Activated CD4-positive, CD25-positive, alpha-beta regulatory T cell treated with anti-CD3 and anti-CD28 coated beads, Interleukin-2, amount 50 U/mL, for 16 hours (primary cell): ENCODE measurements at regions not wholly inside any gene's neighbourhood (a gene's known extent, or its start where the extent isn't known, plus 50 kb on each side); places are given as distances from the start of the nearest gene placed in this dataset.

Source experiments
- DNase-seq: peaks from one replicate; pipeline ENCODE4 v3.0.0-alpha.2; 2020; ENCODE audit warnings: low read depth, low spot score

GRCh38 chr13:77480066-77480465 lies 55.4 kb upstream of the SCEL start:
- no peak for DNase-seq

GRCh38 chr13:77479326-77479725 lies 56.2 kb upstream of the SCEL start:
- no peak for DNase-seq

GRCh38 chr13:77477299-77477848 lies 58.1 kb upstream of the SCEL start:
- no peak for DNase-seq

GRCh38 chr13:77476456-77476855 lies 59.0 kb upstream of the SCEL start:
- DNase-seq = no peak

GRCh38 chr13:77475345-77476084 lies 60.0 kb upstream of the SCEL start:
- DNase-seq = no peak

- no peak for DNase-seq
These were observed 64.5 kb upstream of the SCEL start for GRCh38 chr13:77470986-77471385.

GRCh38 chr13:77466753-77467422 lies 68.6 kb upstream of the SCEL start:
- DNase-seq = no peak

GRCh38 chr13:77465603-77466195 lies 69.8 kb upstream of the SCEL start:
- DNase-seq = no peak

GRCh38 chr13:77460195-77460594 lies 75.3 kb upstream of the SCEL start:
- no peak for DNase-seq

- DNase-seq = no peak
These were observed 75.9 kb upstream of the SCEL start for GRCh38 chr13:77459592-77459991.

- no peak for DNase-seq
These were observed 76.8 kb upstream of the SCEL start for GRCh38 chr13:77458736-77459135.

- DNase-seq = no peak
These were observed 77.5 kb upstream of the SCEL start for GRCh38 chr13:77457966-77458365.

GRCh38 chr13:77456271-77456670 lies 79.2 kb upstream of the SCEL start:
- DNase-seq = no peak

- no peak for DNase-seq
These were observed 86.2 kb upstream of the SCEL start for GRCh38 chr13:77449265-77449664.

- no peak for DNase-seq
These were observed 86.8 kb upstream of the SCEL start for GRCh38 chr13:77448689-77449088.

- no peak for DNase-seq
These were observed 92.0 kb upstream of the SCEL start for GRCh38 chr13:77443511-77443910.

- no peak for DNase-seq
These were observed 98.2 kb upstream of the SCEL start for GRCh38 chr13:77437267-77437666.

GRCh38 chr13:77434289-77434688 lies 101.2 kb upstream of the SCEL start:
- DNase-seq = no peak

- DNase-seq = no peak
These were observed 104.1 kb upstream of the SCEL start for GRCh38 chr13:77431449-77431848.

GRCh38 chr13:77430377-77430951 lies 103.6 kb upstream of the MYCBP2 start:
- no peak for DNase-seq

- DNase-seq = peak; percentile 1
These were observed 102.6 kb upstream of the MYCBP2 start for GRCh38 chr13:77429320-77430142.
